RWPE2 (cell line): ENCODE measurements at regions not wholly inside any gene's neighbourhood (a gene's known extent, or its start where the extent isn't known, plus 50 kb on each side); places are given as distances from the start of the nearest gene placed in this dataset.
A peak's percentile ranks its signal among the peaks of the same experiment; 100 is the strongest.

Source experiments
- ATAC-seq: fragments of 200-7000 bp; cut with Tn5 transposase; 3 replicates; pipeline ENCODE4 v1.9.1; 2021; ENCODE audit warnings: low read depth
- DNase-seq: peaks from one replicate; pipeline ENCODE4 v3.0.0-alpha.2; 2020; ENCODE audit warnings: low spot score
- H3K27ac ChIP-seq: fragments of 450-650 bp; 2 replicates; pipeline ENCODE4 v1.5.1; 2017; ENCODE audit warnings: mild to moderate bottlenecking; ENCODE audit not compliant: poor library complexity, severe bottlenecking
- H3K27me3 ChIP-seq: fragments of 250-450 bp; sonication (Bioruptor Pico); 2 replicates; pipeline ENCODE4 v1.5.1; 2021; ENCODE audit warnings: mild to moderate bottlenecking, moderate library complexity; ENCODE audit not compliant: insufficient read depth, poor library complexity, severe bottlenecking
- H3K36me3 ChIP-seq: fragments of 250-450 bp; sonication (Bioruptor Pico); 2 replicates; pipeline ENCODE4 v1.5.1; 2020; ENCODE audit warnings: low read depth, mild to moderate bottlenecking, moderate library complexity
- H3K4me1 ChIP-seq: fragments of 250-450 bp; sonication (Bioruptor Pico); 2 replicates; pipeline ENCODE4 v1.5.1; 2021; ENCODE audit warnings: mild to moderate bottlenecking, moderate library complexity; ENCODE audit not compliant: insufficient read depth, poor library complexity, severe bottlenecking
- H3K4me3 ChIP-seq: fragments of 250-450 bp; sonication (Bioruptor Pico); 2 replicates; pipeline ENCODE4 v1.5.1; 2021; ENCODE audit warnings: mild to moderate bottlenecking, moderate library complexity; ENCODE audit not compliant: severe bottlenecking
- H3K9me3 ChIP-seq: fragments of 250-450 bp; sonication (Bioruptor Pico); 2 replicates; pipeline ENCODE4 v1.5.1; 2021; ENCODE audit warnings: mild to moderate bottlenecking, moderate library complexity; ENCODE audit not compliant: severe bottlenecking
- CTCF ChIP-seq: fragments of 450-650 bp; IDR thresholded peaks from one replicate; pipeline ENCODE4 v1.5.1; 2017; ENCODE audit warnings: mild to moderate bottlenecking, moderate library complexity; ENCODE audit not compliant: poor library complexity, severe bottlenecking

- Histone ChIP-seq H3K36me3 (no peaks in the 10 kb centered on the region), H3K4me1 (no peaks in the 10 kb centered on the region), H3K4me3 (no peak overlapping the region), H3K27ac (no peak overlapping the region), H3K9me3 (no peaks in the 10 kb centered on the region), H3K27me3 (peaks cover 10% of the 10 kb centered on the region)
- no peak for DNase-seq
- TF ChIP-seq CTCF = peak; percentile 98
- ATAC-seq = peak; percentile 87
Observed at GRCh38 chr15:85858586-85859375, 64.1 kb upstream of the KLHL25 start.

DNA sequence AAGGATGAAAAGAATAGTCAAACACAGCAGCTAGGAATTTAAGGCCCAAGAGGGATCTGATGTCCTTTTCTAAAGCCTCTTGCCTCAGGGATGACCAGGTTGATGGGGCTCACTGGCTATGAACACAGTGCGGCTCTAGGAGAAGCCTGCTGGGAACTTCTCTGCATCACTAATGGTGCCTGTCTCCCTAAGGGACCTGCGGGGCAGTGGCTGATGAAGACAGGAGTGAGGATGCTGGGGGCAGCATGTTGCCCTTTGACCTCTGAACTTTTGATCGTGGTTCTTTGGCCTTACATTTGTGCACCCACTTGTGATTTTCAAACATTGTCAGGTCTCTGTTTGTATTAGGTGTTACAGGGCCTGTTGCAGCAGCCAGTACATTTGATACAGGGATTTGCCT, 64.9 kb upstream of the KLHL25 start:
- no peaks in the 10 kb centered on the region for H3K36me3 ChIP-seq
- DNase-seq (no peak), ATAC-seq (no peak)
- peaks cover 10% of the 10 kb centered on the region for H3K27me3 ChIP-seq
- no peak for TF ChIP-seq CTCF
- no peak overlapping the region for H3K27ac ChIP-seq
- H3K9me3 ChIP-seq = no peaks in the 10 kb centered on the region
- H3K4me1 ChIP-seq = no peaks in the 10 kb centered on the region
- H3K4me3 ChIP-seq = no peak overlapping the region

DNA sequence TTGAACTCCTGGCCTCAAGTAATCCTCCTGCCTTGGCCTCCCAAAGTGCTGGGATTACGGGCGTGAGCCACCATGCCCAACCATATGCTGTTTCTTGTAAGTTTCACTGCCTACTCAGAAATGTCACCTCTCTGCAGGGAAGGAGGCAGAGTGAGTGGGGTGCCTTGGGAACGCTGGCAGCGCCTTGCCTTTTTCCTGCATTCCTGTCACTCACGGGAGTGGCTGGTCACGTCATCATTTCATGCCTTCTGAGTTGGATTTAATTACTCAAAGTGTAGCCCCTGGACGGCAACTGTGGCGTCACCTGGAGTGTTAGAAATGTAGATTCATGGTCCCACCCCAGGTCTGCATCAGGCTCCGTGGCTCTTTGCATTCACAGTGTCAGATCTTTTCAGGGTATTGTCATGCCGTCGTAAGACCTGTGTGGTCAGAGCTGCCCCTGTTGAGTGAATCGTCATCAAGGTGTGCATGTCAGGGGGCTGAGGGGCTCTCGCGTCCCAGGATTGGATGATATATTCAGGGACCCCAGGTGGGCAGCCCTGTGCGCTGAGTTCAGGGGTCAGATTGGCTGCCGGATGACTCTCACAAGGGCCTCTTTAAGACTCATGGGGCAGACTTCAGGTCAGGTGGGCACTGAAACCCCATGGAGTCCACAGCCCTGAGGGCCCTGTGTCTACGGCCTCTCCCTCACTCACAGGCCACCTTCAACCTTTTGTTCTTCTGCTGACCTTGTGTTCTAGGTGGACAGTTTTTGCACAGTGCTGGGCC, 65.9 kb upstream of the KLHL25 start:
- ATAC-seq (no peak), DNase-seq (no peak)
- Histone ChIP-seq H3K4me3 (no peak overlapping the region), H3K4me1 (no peaks in the 10 kb centered on the region), H3K27ac (no peak overlapping the region), H3K27me3 (peaks cover 10% of the 10 kb centered on the region), H3K36me3 (no peaks in the 10 kb centered on the region), H3K9me3 (no peaks in the 10 kb centered on the region)
- TF ChIP-seq CTCF = no peak

- H3K27me3 ChIP-seq = peaks cover 7% of the 10 kb centered on the region
Observed at GRCh38 chr15:85865070-85865684, 70.5 kb upstream of the KLHL25 start.

More at GRCh38 chr15:85865070-85865684, 70.5 kb upstream of the KLHL25 start:
- no peaks in the 10 kb centered on the region for H3K36me3 ChIP-seq
- ATAC-seq (peak; percentile 90), DNase-seq (no peak)
- H3K27ac ChIP-seq = no peak overlapping the region
- peak; percentile 98 for TF ChIP-seq CTCF
- H3K9me3 ChIP-seq = no peaks in the 10 kb centered on the region
- H3K4me3 ChIP-seq = no peak overlapping the region
- H3K4me1 ChIP-seq = no peaks in the 10 kb centered on the region
